Keratinocyte (primary cell): ENCODE measurements at regions not wholly inside any gene's neighbourhood (a gene's known extent, or its start where the extent isn't known, plus 50 kb on each side); places are given as distances from the start of the nearest gene placed in this dataset.

Source experiments
- DNase-seq: peaks from one replicate; pipeline ENCODE4 v3.0.0-alpha.2; 2011; ENCODE audit warnings: low read depth, missing footprints, low spot score
- FAIRE-seq: peaks from 2 replicates; lab custom pipeline; 2011; peaks lifted over from hg19 to GRCh38; lab: Jason Lieb, UNC
- H2AFZ ChIP-seq: 2 replicates; pipeline ENCODE4 v1.6.0; 2012; ENCODE audit warnings: low read length, control low read depth, inconsistent platforms; ENCODE audit not compliant: control insufficient read depth
- H3K27ac ChIP-seq: 2 replicates; pipeline ENCODE4 v1.5.1; 2011; ENCODE audit warnings: low read length; ENCODE audit not compliant: control insufficient read depth, insufficient read depth
- H3K27me3 ChIP-seq: 3 replicates; pipeline ENCODE4 v1.6.0; 2011; ENCODE audit warnings: low read length; ENCODE audit not compliant: control insufficient read depth, insufficient read depth; ENCODE audit errors: extremely low read depth
- H3K36me3 ChIP-seq, 2 experiments: 2 replicates in 1 of 2; 3 replicates in 1 of 2; pipeline ENCODE4 v1.5.1; 2011; ENCODE audit warnings: low read length in 2 of 2, mild to moderate bottlenecking in 1 of 2; ENCODE audit not compliant: control insufficient read depth in 2 of 2, insufficient read depth in 2 of 2; ENCODE audit errors: extremely low read depth in 1 of 2
- H3K4me1 ChIP-seq: 3 replicates; pipeline ENCODE4 v1.5.1; 2011; ENCODE audit warnings: low read length; ENCODE audit not compliant: control insufficient read depth, insufficient read depth; ENCODE audit errors: extremely low read depth
- H3K4me2 ChIP-seq: 3 replicates; pipeline ENCODE4 v1.6.0; 2011; ENCODE audit warnings: low read depth, low read length; ENCODE audit not compliant: control insufficient read depth, insufficient read depth; ENCODE audit errors: extremely low read depth
- H3K4me3 ChIP-seq, 3 experiments: fragments of 200-600 bp in 1 of 3; sonication (generic) in 1 of 3; 2 replicates in 2 of 3; 3 replicates in 1 of 3; pipeline ENCODE4 v1.5.1; 2011 to 2016; ENCODE audit warnings: low read length in 3 of 3, mild to moderate bottlenecking in 3 of 3, control low read depth in 2 of 3, inconsistent platforms in 1 of 3, low read depth in 1 of 3, mixed read lengths in 1 of 3, mixed run types in 1 of 3, moderate library complexity in 1 of 3; ENCODE audit not compliant: control insufficient read depth in 2 of 3, insufficient read depth in 2 of 3; ENCODE audit errors: extremely low read depth in 1 of 3
- H3K79me2 ChIP-seq: 2 replicates; pipeline ENCODE4 v1.6.0; 2012; ENCODE audit warnings: low read length; ENCODE audit not compliant: control insufficient read depth, insufficient read depth
- H3K9ac ChIP-seq: 3 replicates; pipeline ENCODE4 v1.6.0; 2011; ENCODE audit warnings: low read length; ENCODE audit not compliant: control insufficient read depth, insufficient read depth; ENCODE audit errors: extremely low read depth
- H3K9me1 ChIP-seq: 3 replicates; pipeline ENCODE4 v1.6.0; 2011; ENCODE audit warnings: low read length; ENCODE audit not compliant: control insufficient read depth, insufficient read depth; ENCODE audit errors: extremely low read depth
- H3K9me3 ChIP-seq: 2 replicates; pipeline ENCODE4 v1.5.1; 2012; ENCODE audit warnings: low read depth, low read length; ENCODE audit not compliant: control insufficient read depth
- H4K20me1 ChIP-seq: 3 replicates; pipeline ENCODE4 v1.6.0; 2011; ENCODE audit warnings: low read length; ENCODE audit not compliant: control insufficient read depth, insufficient read depth; ENCODE audit errors: extremely low read depth
- CTCF ChIP-seq, 3 experiments: IDR thresholded peaks in 1 of 3; conservative IDR thresholded peaks in 1 of 3; optimal IDR thresholded peaks in 1 of 3; 2 replicates in 2 of 3; 3 replicates in 1 of 3; pipeline versions ENCODE3 to v1.5.1; 2011; ENCODE audit warnings: low read length in 3 of 3, mild to moderate bottlenecking in 3 of 3, moderate library complexity in 2 of 3, control low read depth in 1 of 3, inconsistent platforms in 1 of 3; ENCODE audit not compliant: insufficient read depth in 2 of 3; ENCODE audit errors: extremely low read depth in 1 of 3
- EZH2 ChIP-seq: IDR thresholded peaks from one replicate; pipeline ENCODE4 v1.6.1; 2012; ENCODE audit warnings: inconsistent platforms, mild to moderate bottlenecking, low read length, moderate library complexity
- dilution Hi-C: fragments of 300-500 bp; cut with MboI; formaldehyde crosslinking; loops from one replicate; pipeline ENCODE4 v1.7.0; 2020; ENCODE audit warnings: low sequenced_read_pairs; ENCODE audit not compliant: extremely low pct_ligation_motif_present

DNA sequence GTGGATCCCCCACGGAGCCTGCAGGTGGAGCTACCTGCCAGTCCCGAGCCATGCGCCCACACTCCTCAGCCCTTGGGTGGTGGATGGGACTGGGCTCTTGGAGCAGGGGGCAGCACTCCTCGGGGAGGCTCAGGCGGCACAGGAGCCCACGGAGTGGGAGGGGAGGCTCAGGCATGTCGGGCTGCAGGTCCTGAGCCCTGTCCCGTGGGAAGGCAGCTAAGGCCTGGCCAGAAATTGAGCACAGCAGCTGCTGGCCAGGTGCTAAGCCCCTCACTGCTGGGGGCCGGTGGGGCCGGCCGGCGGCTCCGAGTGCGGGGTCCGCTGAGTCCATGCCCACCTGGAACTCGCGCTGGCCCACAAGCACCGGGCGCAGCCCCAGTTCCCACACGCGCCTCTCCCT lies 91.7 kb upstream of the ACVR1 start:
- Histone ChIP-seq H3K9me1 (no peaks in the 10 kb centered on the region), H3K4me3 (no peak overlapping the region), H3K4me2 (no peak overlapping the region), H4K20me1 (no peaks in the 10 kb centered on the region), H3K36me3 (no peaks in the 10 kb centered on the region), H3K4me1 (no peaks in the 10 kb centered on the region), H3K27me3 (no peaks in the 10 kb centered on the region), H3K79me2 (no peaks in the 10 kb centered on the region), H3K27ac (no peak overlapping the region), H2AFZ (no peak overlapping the region), H3K9me3 (no peaks in the 10 kb centered on the region), H3K9ac (no peak overlapping the region)
- dilution Hi-C loops, result no loop called here
- TF ChIP-seq CTCF (optimal IDR thresholded peaks at IDR 0.05 in 1 of 3, IDR thresholded peaks at IDR 0.05 in 1 of 3, conservative IDR thresholded peaks at IDR 0.05 in 1 of 3; ENCODE audit: extremely low read depth in 1 of 3, insufficient read depth in 2 of 3, low read length in 3 of 3), result no peak
- TF ChIP-seq EZH2, result no peak
- FAIRE-seq, result no peak
- DNase-seq, result no peak

GRCh38 chr2:157959249-157959648 lies 83.1 kb upstream of the ACVR1 start:
- Histone ChIP-seq H3K9me3 (no peaks in the 10 kb centered on the region), H3K9ac (no peak overlapping the region), H3K4me2 (no peak overlapping the region), H2AFZ (no peak overlapping the region), H3K79me2 (no peaks in the 10 kb centered on the region), H3K4me3 (no peak overlapping the region), H3K27me3 (no peaks in the 10 kb centered on the region), H3K27ac (no peak overlapping the region), H3K36me3 (no peaks in the 10 kb centered on the region), H3K9me1 (no peaks in the 10 kb centered on the region), H4K20me1 (no peaks in the 10 kb centered on the region), H3K4me1 (no peaks in the 10 kb centered on the region)
- dilution Hi-C loops, result no loop called here
- no peak for DNase-seq
- TF ChIP-seq CTCF (optimal IDR thresholded peaks at IDR 0.05 in 1 of 3, IDR thresholded peaks at IDR 0.05 in 1 of 3, conservative IDR thresholded peaks at IDR 0.05 in 1 of 3; ENCODE audit: extremely low read depth in 1 of 3, insufficient read depth in 2 of 3, low read length in 3 of 3), result no peak
- no peak for TF ChIP-seq EZH2
- FAIRE-seq, result no peak
